HG03520 (cell line): ENCODE measurements at regions not wholly inside any gene's neighbourhood (a gene's known extent, or its start where the extent isn't known, plus 50 kb on each side); places are given as distances from the start of the nearest gene placed in this dataset.
"Not testable (repeated sequence)": the region's sequence is repeated elsewhere in the genome, so short reads cannot be mapped to it uniquely, and the experiment has no call there.

ENCODE experiments used
- ATAC-seq: cut with Tn5 transposase; IDR thresholded peaks from one replicate; pipeline ENCODE4 v1.9.1; 2021; ENCODE audit warnings: mild to moderate bottlenecking, moderate library complexity; ENCODE audit not compliant: unreplicated experiment

- no peak for ATAC-seq
These were observed 364.8 kb downstream of the RPS6KC1 start for GRCh38 chr1:213415691-213416380.

GRCh38 chr1:213416461-213417224, 365.6 kb downstream of the RPS6KC1 start:
- ATAC-seq = no peak

GRCh38 chr1:213417225-213417820, 366.3 kb downstream of the RPS6KC1 start:
- ATAC-seq = no peak

- ATAC-seq = no peak
These were observed 366.8 kb downstream of the RPS6KC1 start for GRCh38 chr1:213417846-213418245.

- no peak for ATAC-seq
These were observed 367.4 kb downstream of the RPS6KC1 start for GRCh38 chr1:213418268-213419071.

- no peak for ATAC-seq
These were observed 368.5 kb downstream of the RPS6KC1 start for GRCh38 chr1:213419401-213420030.

GRCh38 chr1:213421178-213421577, 370.1 kb downstream of the RPS6KC1 start:
- not testable (repeated sequence) for ATAC-seq

- ATAC-seq = no peak
These were observed 372.0 kb downstream of the RPS6KC1 start for GRCh38 chr1:213423041-213423440.

GRCh38 chr1:213423605-213424004, 372.6 kb downstream of the RPS6KC1 start:
- ATAC-seq = no peak

GRCh38 chr1:213425376-213426030, 374.5 kb downstream of the RPS6KC1 start:
- no peak for ATAC-seq

GRCh38 chr1:213429642-213430041, 378.6 kb downstream of the RPS6KC1 start:
- ATAC-seq = no peak

- no peak for ATAC-seq
These were observed 384.7 kb downstream of the RPS6KC1 start for GRCh38 chr1:213435715-213436114.

GRCh38 chr1:213438339-213438738, 387.3 kb downstream of the RPS6KC1 start:
- ATAC-seq = no peak

- no peak for ATAC-seq
These were observed 388.7 kb downstream of the RPS6KC1 start for GRCh38 chr1:213439703-213440102.

- no peak for ATAC-seq
These were observed 389.7 kb downstream of the RPS6KC1 start for GRCh38 chr1:213440766-213441165.

GRCh38 chr1:213443415-213443814, 392.4 kb downstream of the RPS6KC1 start:
- ATAC-seq = no peak

- ATAC-seq = no peak
These were observed 393.2 kb downstream of the RPS6KC1 start for GRCh38 chr1:213444224-213444623.

- no peak for ATAC-seq
These were observed 395.5 kb downstream of the RPS6KC1 start for GRCh38 chr1:213446496-213446895.

- ATAC-seq = no peak
These were observed 397.3 kb downstream of the RPS6KC1 start for GRCh38 chr1:213448360-213448759.

GRCh38 chr1:213448776-213449175, 397.7 kb downstream of the RPS6KC1 start:
- no peak for ATAC-seq
